HCT116 (cell line): ENCODE measurements at regions not wholly inside any gene's neighbourhood (a gene's known extent, or its start where the extent isn't known, plus 50 kb on each side); places are given as distances from the start of the nearest gene placed in this dataset.

Source experiments
- ATAC-seq: fragments of 200-7000 bp; cut with Tn5 transposase; 2 replicates; pipeline ENCODE4 v1.9.1; 2020; ENCODE audit warnings: mild to moderate bottlenecking, moderate library complexity
- BruUV-seq: library from RNA; stranded (reverse); fragments of 400-500 nt; replicated peaks from 2 replicates; lab custom pipeline; 2021; lab: Mats Ljungman, UMichigan
- CTCF ChIA-PET: fragments of 300-600 bp; sonication (Branson Sonifier 250); formaldehyde crosslinking; loops from one replicate; lab custom pipeline; 2021; ENCODE audit warnings: antibody characterized with exemption; lab: Charles Lee
- POLR2A ChIA-PET: fragments of 300-600, 350-600 bp; sonication (Branson Sonifier 250); formaldehyde crosslinking; loops from one replicate; lab custom pipeline; 2021; ENCODE audit warnings: antibody characterized with exemption; lab: Charles Lee
- RAD21 ChIA-PET, 2 experiments: fragments of 300-600 bp; sonication (Branson Sonifier 250); formaldehyde crosslinking; loops; one replicate each; lab custom pipeline; 2023; ENCODE audit warnings: low total read pairs in 2 of 2; ENCODE audit not compliant: uncharacterized antibody in 2 of 2, unreplicated experiment in 2 of 2, low non-redundant PET in 1 of 2; lab: Charles Lee
- DNase-seq: peaks from one replicate; pipeline ENCODE4 v3.0.0-alpha.2; 2010; ENCODE audit warnings: low read depth, low spot score
- H2AFZ ChIP-seq: fragments of 200-600 bp; shearing (Covaris generic), sonication (generic); 2 replicates; pipeline ENCODE4 v1.6.1; 2017; ENCODE audit warnings: low read depth, mixed run types, mixed read lengths, antibody characterized with exemption, low read length; ENCODE audit not compliant: poor library complexity, severe bottlenecking
- H3K27ac ChIP-seq: 2 replicates; pipeline ENCODE4 v1.5.1; 2012; ENCODE audit warnings: low read depth, low read length
- H3K27me3 ChIP-seq: fragments of 200-600 bp; sonication (generic); 2 replicates; pipeline ENCODE4 v1.6.1; 2016; ENCODE audit warnings: mixed run types, low read length, mixed read lengths; ENCODE audit not compliant: insufficient read depth
- H3K36me3 ChIP-seq, 2 experiments: fragments of 200-500 bp in 1 of 2; fragments of 200-600 bp in 1 of 2; sonication (Bioruptor generic) in 1 of 2; sonication (generic) in 1 of 2; 2 replicates each; pipeline versions ENCODE4 v1.5.1 to v1.6.1; 2014 to 2016; ENCODE audit warnings: low read length in 2 of 2, inconsistent platforms in 1 of 2, mixed read lengths in 1 of 2, mixed run types in 1 of 2; ENCODE audit not compliant: insufficient read depth in 2 of 2, control insufficient read depth in 1 of 2
- H3K4me1 ChIP-seq, 2 experiments: fragments of 200-600 bp in 1 of 2; sonication (generic) in 1 of 2; 2 replicates each; pipeline versions ENCODE4 v1.5.1 to v1.6.1; 2012 to 2017; ENCODE audit warnings: low read length in 2 of 2, inconsistent platforms in 1 of 2, mild to moderate bottlenecking in 1 of 2, mixed read lengths in 1 of 2, mixed run types in 1 of 2, moderate library complexity in 1 of 2; ENCODE audit not compliant: insufficient read depth in 2 of 2, control insufficient read depth in 1 of 2
- H3K4me2 ChIP-seq: fragments of 200-600 bp; sonication (generic); 2 replicates; pipeline ENCODE4 v1.6.1; 2017; ENCODE audit warnings: mixed run types, low read length, mixed read lengths
- H3K4me3 ChIP-seq, 2 experiments: fragments of 200-600 bp in 1 of 2; sonication (generic) in 1 of 2; replicated peaks in 1 of 2; 2 replicates each; pipeline ENCODE4 v1.5.1; 2011 to 2016; ENCODE audit warnings: low read length in 2 of 2, control low read depth in 1 of 2, low read depth in 1 of 2, mild to moderate bottlenecking in 1 of 2, mixed read lengths in 1 of 2, mixed run types in 1 of 2
- H3K79me2 ChIP-seq: fragments of 200-600 bp; sonication (generic); 2 replicates; pipeline ENCODE4 v1.6.1; 2017; ENCODE audit warnings: mild to moderate bottlenecking, mixed run types, low read length, moderate library complexity, mixed read lengths; ENCODE audit not compliant: insufficient read depth
- H3K9ac ChIP-seq: fragments of 200-600 bp; sonication (generic); 2 replicates; pipeline ENCODE4 v1.6.1; 2016; ENCODE audit warnings: low read length, mixed read lengths
- H3K9me2 ChIP-seq: fragments of 200-600 bp; sonication (generic), shearing (Covaris generic); 2 replicates; pipeline ENCODE4 v1.6.1; 2017; ENCODE audit warnings: mixed run types, mild to moderate bottlenecking, moderate library complexity; ENCODE audit not compliant: insufficient read depth
- H3K9me3 ChIP-seq, 2 experiments: fragments of 200-500 bp in 1 of 2; fragments of 200-600 bp in 1 of 2; sonication (Bioruptor generic) in 1 of 2; sonication (generic) in 1 of 2; 2 replicates each; pipeline ENCODE4 v1.6.1; 2014 to 2017; ENCODE audit warnings: low read length in 2 of 2, mixed read lengths in 2 of 2, inconsistent platforms in 1 of 2, low read depth in 1 of 2, mild to moderate bottlenecking in 1 of 2, mixed run types in 1 of 2, moderate library complexity in 1 of 2; ENCODE audit not compliant: control insufficient read depth in 1 of 2, insufficient read depth in 1 of 2
- H4K20me1 ChIP-seq: fragments of 200-600 bp; sonication (generic), shearing (Covaris generic); 2 replicates; pipeline ENCODE4 v1.6.1; 2017; ENCODE audit warnings: mixed run types, mild to moderate bottlenecking, moderate library complexity; ENCODE audit not compliant: insufficient read depth
- CBX3 ChIP-seq: IDR thresholded peaks from 2 replicates; pipeline ENCODE4 v1.6.1; 2012; ENCODE audit warnings: low read depth
- CEBPB ChIP-seq: IDR thresholded peaks from 2 replicates; pipeline ENCODE4 v1.6.1; 2012; ENCODE audit warnings: low read depth
- CTCF ChIP-seq, 3 experiments: fragments of 200-600 bp in 1 of 3; sonication (generic) in 1 of 3; IDR thresholded peaks in 2 of 3; conservative IDR thresholded peaks in 1 of 3; 2 replicates each; pipeline ENCODE4 v1.5.1; 2012 to 2017; ENCODE audit warnings: low read depth in 2 of 3, low read length in 2 of 3, antibody characterized with exemption in 1 of 3, borderline replicate concordance in 1 of 3, control low read depth in 1 of 3, mild to moderate bottlenecking in 1 of 3, mixed read lengths in 1 of 3, mixed run types in 1 of 3, moderate library complexity in 1 of 3; ENCODE audit not compliant: insufficient read depth in 1 of 3
- ELF1 ChIP-seq: IDR thresholded peaks from 2 replicates; pipeline ENCODE4 v1.6.1; 2012; ENCODE audit warnings: low read depth, borderline replicate concordance
- EZH2 ChIP-seq: fragments of 200-600 bp; sonication (generic); IDR thresholded peaks from 2 replicates; pipeline ENCODE4 v1.6.1; 2017; ENCODE audit warnings: antibody characterized with exemption, mixed run types
- EZH2phosphoT487 ChIP-seq: fragments of 200-600 bp; IDR thresholded peaks from 2 replicates; pipeline ENCODE4 v1.6.1; 2018; ENCODE audit warnings: antibody characterized with exemption, borderline replicate concordance
- JUND ChIP-seq: IDR thresholded peaks from 2 replicates; pipeline ENCODE4 v1.6.1; 2012
- MAX ChIP-seq: IDR thresholded peaks from 2 replicates; pipeline ENCODE4 v1.6.1; 2012
- POLR2AphosphoS5 ChIP-seq: IDR thresholded peaks from 2 replicates; pipeline ENCODE4 v1.6.1; 2011; ENCODE audit warnings: mild to moderate bottlenecking, low read depth, low read length, moderate library complexity
- SRF ChIP-seq: IDR thresholded peaks from 2 replicates; pipeline ENCODE4 v1.6.1; 2012; ENCODE audit warnings: low read depth
- YY1 ChIP-seq: IDR thresholded peaks from 2 replicates; pipeline ENCODE4 v1.6.1; 2011; ENCODE audit warnings: low read length, low read depth, moderate library complexity, mild to moderate bottlenecking; ENCODE audit not compliant: insufficient replicate concordance; ENCODE audit errors: extremely low read depth
- intact Hi-C: fragments of 100-400 bp; cut with micrococcal nuclease; formaldehyde crosslinking; loops from 2 replicates; pipeline ENCODE4 v1.10.0; 2022
- TF ChIP-seq, protein P1 (sequence below): IDR thresholded peaks from 2 replicates; pipeline ENCODE4 v1.6.1; 2012; ENCODE audit warnings: low read depth

- Histone ChIP-seq H3K4me2 (no peak overlapping the region), H3K27me3 (no peaks in the 10 kb centered on the region), H3K9me3 (no peaks in the 10 kb centered on the region), H4K20me1 (no peaks in the 10 kb centered on the region), H3K4me3 (no peak overlapping the region), H3K27ac (no peak overlapping the region), H3K9ac (no peak overlapping the region), H3K36me3 (no peaks in the 10 kb centered on the region), H3K79me2 (no peaks in the 10 kb centered on the region), H3K4me1 (peaks cover 12 to 15% of the 10 kb centered on the region in 2 experiments), H2AFZ (no peak overlapping the region), H3K9me2 (no peaks in the 10 kb centered on the region)
- ChIA-PET POLR2A (no interaction called here), CTCF (no interaction called here), RAD21 (no interaction called here)
- BruUV-seq = no TSS peak
- ATAC-seq = no peak
- TF ChIP-seq CTCF (IDR thresholded peaks at IDR 0.05 in 2 of 3, conservative IDR thresholded peaks at IDR 0.05 in 1 of 3; ENCODE audit: borderline replicate concordance in 1 of 3, insufficient read depth in 1 of 3, low read depth in 2 of 3, low read length in 2 of 3) (no peak), CEBPB (no peak)
- no peak for DNase-seq
- intact Hi-C loops = no loop called here
Measured at GRCh38 chr1:13917607-13918006, 217.6 kb downstream of the PRDM2 start.

- H3K36me3 ChIP-seq = no peaks in the 10 kb centered on the region
- RAD21 ChIA-PET = no interaction called here
- no peak overlapping the region for H3K27ac ChIP-seq
- no peak overlapping the region for H3K4me3 ChIP-seq
- ATAC-seq = no peak
- POLR2A ChIA-PET = no interaction called here
- H2AFZ ChIP-seq = no peak overlapping the region
- peaks cover 12 to 18% of the 10 kb centered on the region in 2 experiments for H3K4me1 ChIP-seq
- no peak for DNase-seq
- H3K9me3 ChIP-seq = no peaks in the 10 kb centered on the region
- CTCF ChIA-PET = no interaction called here
- H3K9me2 ChIP-seq = no peaks in the 10 kb centered on the region
- H3K4me2 ChIP-seq = no peak overlapping the region
- no TSS peak for BruUV-seq
- no peaks in the 10 kb centered on the region for H3K79me2 ChIP-seq
- TF ChIP-seq POLR2AphosphoS5 (no peak), SRF (no peak), CBX3 (no peak), CEBPB (no peak), MAX (no peak), ELF1 (no peak), YY1 (no peak), JUND (no peak), EZH2 (no peak), EZH2phosphoT487 (no peak)
- TF ChIP-seq, protein P1, sequence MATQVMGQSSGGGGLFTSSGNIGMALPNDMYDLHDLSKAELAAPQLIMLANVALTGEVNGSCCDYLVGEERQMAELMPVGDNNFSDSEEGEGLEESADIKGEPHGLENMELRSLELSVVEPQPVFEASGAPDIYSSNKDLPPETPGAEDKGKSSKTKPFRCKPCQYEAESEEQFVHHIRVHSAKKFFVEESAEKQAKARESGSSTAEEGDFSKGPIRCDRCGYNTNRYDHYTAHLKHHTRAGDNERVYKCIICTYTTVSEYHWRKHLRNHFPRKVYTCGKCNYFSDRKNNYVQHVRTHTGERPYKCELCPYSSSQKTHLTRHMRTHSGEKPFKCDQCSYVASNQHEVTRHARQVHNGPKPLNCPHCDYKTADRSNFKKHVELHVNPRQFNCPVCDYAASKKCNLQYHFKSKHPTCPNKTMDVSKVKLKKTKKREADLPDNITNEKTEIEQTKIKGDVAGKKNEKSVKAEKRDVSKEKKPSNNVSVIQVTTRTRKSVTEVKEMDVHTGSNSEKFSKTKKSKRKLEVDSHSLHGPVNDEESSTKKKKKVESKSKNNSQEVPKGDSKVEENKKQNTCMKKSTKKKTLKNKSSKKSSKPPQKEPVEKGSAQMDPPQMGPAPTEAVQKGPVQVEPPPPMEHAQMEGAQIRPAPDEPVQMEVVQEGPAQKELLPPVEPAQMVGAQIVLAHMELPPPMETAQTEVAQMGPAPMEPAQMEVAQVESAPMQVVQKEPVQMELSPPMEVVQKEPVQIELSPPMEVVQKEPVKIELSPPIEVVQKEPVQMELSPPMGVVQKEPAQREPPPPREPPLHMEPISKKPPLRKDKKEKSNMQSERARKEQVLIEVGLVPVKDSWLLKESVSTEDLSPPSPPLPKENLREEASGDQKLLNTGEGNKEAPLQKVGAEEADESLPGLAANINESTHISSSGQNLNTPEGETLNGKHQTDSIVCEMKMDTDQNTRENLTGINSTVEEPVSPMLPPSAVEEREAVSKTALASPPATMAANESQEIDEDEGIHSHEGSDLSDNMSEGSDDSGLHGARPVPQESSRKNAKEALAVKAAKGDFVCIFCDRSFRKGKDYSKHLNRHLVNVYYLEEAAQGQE = no peak
- TF ChIP-seq, all 23 proteins: peak for 0
- no peak overlapping the region for H3K9ac ChIP-seq
- intact Hi-C loops = no loop called here
- H4K20me1 ChIP-seq = no peaks in the 10 kb centered on the region
- H3K27me3 ChIP-seq = no peaks in the 10 kb centered on the region
Measured at GRCh38 chr1:13918862-13919261, 218.9 kb downstream of the PRDM2 start.
